ENCODE measurements at regions not wholly inside any gene's neighbourhood (a gene's known extent, or its start where the extent isn't known, plus 50 kb on each side); places are given as distances from the start of the nearest gene placed in this dataset.

DNA sequence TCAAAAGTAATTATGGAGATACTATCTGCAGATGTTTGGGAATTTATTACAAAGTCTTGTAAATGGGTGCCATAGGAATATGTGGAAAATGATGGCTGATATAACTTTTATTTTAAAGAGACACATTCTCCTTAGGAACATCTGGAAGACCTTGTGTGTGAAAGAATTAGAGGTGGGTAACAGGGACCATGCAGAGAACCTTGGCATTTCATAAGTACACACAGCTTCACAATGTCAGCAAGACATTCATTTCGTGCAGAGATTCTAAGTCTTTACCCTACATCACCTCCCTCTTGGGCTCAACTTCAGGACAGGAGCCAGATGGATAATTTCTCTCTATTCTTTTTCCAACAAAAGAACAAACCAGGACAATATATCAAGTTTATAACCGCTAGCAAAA is 458.1 kb upstream of the INTU start:
- TF ChIP-seq POLR2AphosphoS5 (IDR thresholded peaks at IDR 0.05) (no peak), POLR2A (IDR thresholded peaks at IDR 0.05) (no peak), EP300 (IDR thresholded peaks at IDR 0.05) (no peak)
- TF ChIP-seq, protein P1, sequence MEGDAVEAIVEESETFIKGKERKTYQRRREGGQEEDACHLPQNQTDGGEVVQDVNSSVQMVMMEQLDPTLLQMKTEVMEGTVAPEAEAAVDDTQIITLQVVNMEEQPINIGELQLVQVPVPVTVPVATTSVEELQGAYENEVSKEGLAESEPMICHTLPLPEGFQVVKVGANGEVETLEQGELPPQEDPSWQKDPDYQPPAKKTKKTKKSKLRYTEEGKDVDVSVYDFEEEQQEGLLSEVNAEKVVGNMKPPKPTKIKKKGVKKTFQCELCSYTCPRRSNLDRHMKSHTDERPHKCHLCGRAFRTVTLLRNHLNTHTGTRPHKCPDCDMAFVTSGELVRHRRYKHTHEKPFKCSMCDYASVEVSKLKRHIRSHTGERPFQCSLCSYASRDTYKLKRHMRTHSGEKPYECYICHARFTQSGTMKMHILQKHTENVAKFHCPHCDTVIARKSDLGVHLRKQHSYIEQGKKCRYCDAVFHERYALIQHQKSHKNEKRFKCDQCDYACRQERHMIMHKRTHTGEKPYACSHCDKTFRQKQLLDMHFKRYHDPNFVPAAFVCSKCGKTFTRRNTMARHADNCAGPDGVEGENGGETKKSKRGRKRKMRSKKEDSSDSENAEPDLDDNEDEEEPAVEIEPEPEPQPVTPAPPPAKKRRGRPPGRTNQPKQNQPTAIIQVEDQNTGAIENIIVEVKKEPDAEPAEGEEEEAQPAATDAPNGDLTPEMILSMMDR (IDR thresholded peaks at IDR 0.05) = no peak

All from suprapubic skin (tissue), 4 donors.